HL-60 (cell line): ENCODE measurements at regions not wholly inside any gene's neighbourhood (a gene's known extent, or its start where the extent isn't known, plus 50 kb on each side); places are given as distances from the start of the nearest gene placed in this dataset.

Experiments used
- DNase-seq, 2 experiments: peaks; one replicate each; pipeline ENCODE4 v3.0.0-alpha.2; 2010 to 2020; ENCODE audit warnings: low read depth in 1 of 2, low spot score in 1 of 2
- H3K27ac ChIP-seq: fragments of 250-450 bp; sonication (Bioruptor Pico); replicated peaks from 2 replicates; pipeline ENCODE4 v1.5.1; 2020; ENCODE audit warnings: mild to moderate bottlenecking, moderate library complexity
- H3K27me3 ChIP-seq: fragments of 250-450 bp; sonication (Bioruptor Pico); 2 replicates; pipeline ENCODE4 v1.5.1; 2021; ENCODE audit warnings: mild to moderate bottlenecking, moderate library complexity; ENCODE audit not compliant: insufficient read depth, poor library complexity, severe bottlenecking
- H3K4me3 ChIP-seq: replicated peaks from 2 replicates; pipeline ENCODE4 v1.5.1; 2011; ENCODE audit warnings: mild to moderate bottlenecking, control low read depth, low read length; ENCODE audit not compliant: insufficient read depth
- CTCF ChIP-seq: IDR thresholded peaks from one replicate; pipeline ENCODE4 v1.5.1; 2011; ENCODE audit warnings: low read length, control low read depth, inconsistent platforms; ENCODE audit not compliant: insufficient read depth
- GABPA ChIP-seq: IDR thresholded peaks from 2 replicates; pipeline ENCODE4 v1.6.1; 2012; ENCODE audit warnings: low read depth
- POLR2AphosphoS5 ChIP-seq: IDR thresholded peaks from 2 replicates; pipeline ENCODE4 v1.6.1; 2012; ENCODE audit warnings: low read depth
- REST ChIP-seq: IDR thresholded peaks from 2 replicates; pipeline ENCODE4 v1.6.1; 2012; ENCODE audit warnings: low read depth; ENCODE audit not compliant: insufficient replicate concordance
- SPI1 ChIP-seq: IDR thresholded peaks from 2 replicates; pipeline ENCODE4 v1.6.1; 2012; ENCODE audit warnings: low read depth, mild to moderate bottlenecking, borderline replicate concordance

GRCh38 chr16:76749780-76750375, 441.1 kb upstream of the MON1B start:
- no peak for TF ChIP-seq REST
- TF ChIP-seq CTCF, result no peak
- no peak for TF ChIP-seq SPI1
- TF ChIP-seq GABPA, result no peak
- no peak for TF ChIP-seq POLR2AphosphoS5
- no peaks in the 10 kb centered on the region for H3K27me3 ChIP-seq
- H3K27ac ChIP-seq, result no peak overlapping the region
- H3K4me3 ChIP-seq, result no peak overlapping the region
- DNase-seq, result no peak

- TF ChIP-seq SPI1, result no peak
- no peak for TF ChIP-seq CTCF
- no peak for TF ChIP-seq GABPA
- no peak for TF ChIP-seq POLR2AphosphoS5
- no peak for TF ChIP-seq REST
- no peak for DNase-seq
- H3K27ac ChIP-seq, result no peak overlapping the region
- H3K27me3 ChIP-seq, result no peaks in the 10 kb centered on the region
- H3K4me3 ChIP-seq, result no peak overlapping the region
These were observed 435.5 kb upstream of the MON1B start for GRCh38 chr16:76755496-76755895.

GRCh38 chr16:76756423-76756822, 434.6 kb upstream of the MON1B start:
- H3K27ac ChIP-seq, result no peak overlapping the region
- no peak for DNase-seq
- no peaks in the 10 kb centered on the region for H3K27me3 ChIP-seq
- no peak overlapping the region for H3K4me3 ChIP-seq
- no peak for TF ChIP-seq POLR2AphosphoS5
- no peak for TF ChIP-seq GABPA
- TF ChIP-seq SPI1, result no peak
- TF ChIP-seq REST, result no peak
- no peak for TF ChIP-seq CTCF
